HG03135 (cell line): ENCODE measurements at regions not wholly inside any gene's neighbourhood (a gene's known extent, or its start where the extent isn't known, plus 50 kb on each side); places are given as distances from the start of the nearest gene placed in this dataset.

Experiments used
- ATAC-seq: cut with Tn5 transposase; IDR thresholded peaks from one replicate; pipeline ENCODE4 v1.9.1; 2021; ENCODE audit warnings: mild to moderate bottlenecking, moderate library complexity; ENCODE audit not compliant: unreplicated experiment

DNA sequence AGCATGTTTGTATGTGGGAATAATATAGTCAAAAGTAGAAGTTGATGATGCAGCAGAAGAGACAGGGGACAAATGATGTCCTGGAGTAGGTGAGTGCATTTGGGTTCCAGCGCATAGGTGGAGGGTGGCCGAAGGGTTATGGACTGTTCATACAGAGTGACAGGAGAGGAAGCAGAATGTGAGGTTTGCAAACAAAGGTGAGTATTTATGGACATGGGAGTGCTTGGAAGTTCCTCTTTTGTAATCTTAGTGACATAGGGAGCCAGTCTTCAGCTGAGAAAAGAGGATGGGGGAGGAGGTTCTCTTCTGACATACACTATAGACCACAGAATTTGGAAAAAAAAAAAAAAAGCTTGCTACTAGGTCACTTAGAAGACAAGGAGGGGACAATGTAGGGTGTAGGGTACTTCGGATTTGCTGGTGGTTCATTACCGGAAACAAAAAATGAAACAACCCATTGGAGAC is 331.6 kb downstream of the DLEU7 start:
- peak; percentile 60 for ATAC-seq

DNA sequence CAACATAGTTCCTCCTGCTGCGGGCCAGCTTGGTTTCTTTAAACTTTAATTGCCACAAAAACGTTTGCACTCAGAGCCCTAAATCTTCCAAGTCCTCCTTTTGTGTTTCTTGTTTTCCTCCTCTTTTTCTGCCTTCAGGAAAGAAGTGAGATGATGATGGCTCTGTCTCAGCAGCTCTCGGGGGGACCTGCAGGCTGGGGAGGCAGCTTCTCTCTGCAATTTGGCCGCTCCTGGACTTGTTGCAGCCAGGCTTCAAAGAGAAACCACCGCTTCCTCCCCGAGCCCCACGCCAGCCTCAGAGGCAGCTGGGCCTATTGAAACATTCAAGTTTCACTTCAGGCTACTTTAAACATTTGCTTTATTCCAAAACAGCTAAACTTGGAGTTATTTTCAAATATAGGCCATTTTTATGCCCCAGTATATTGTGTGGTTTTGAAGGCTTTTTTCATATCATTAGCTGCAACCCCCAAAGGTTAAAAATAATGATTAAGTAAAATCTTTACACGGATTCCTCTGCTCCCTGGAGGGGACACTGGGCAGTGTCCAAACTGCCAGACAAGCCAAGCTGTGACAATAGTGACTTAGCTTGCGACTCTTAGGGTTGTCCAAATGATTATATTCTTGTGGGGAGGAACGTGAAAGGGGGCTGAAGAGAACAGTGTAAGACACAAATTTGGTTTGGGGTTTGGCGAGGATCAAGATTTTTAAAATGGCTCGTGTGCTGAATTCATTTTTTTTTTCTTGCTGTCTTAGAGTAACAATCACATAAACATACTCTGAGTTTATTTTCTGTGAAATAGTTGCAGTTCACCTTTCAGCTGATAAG is 330.8 kb downstream of the DLEU7 start:
- ATAC-seq, result peak; percentile 92

DNA sequence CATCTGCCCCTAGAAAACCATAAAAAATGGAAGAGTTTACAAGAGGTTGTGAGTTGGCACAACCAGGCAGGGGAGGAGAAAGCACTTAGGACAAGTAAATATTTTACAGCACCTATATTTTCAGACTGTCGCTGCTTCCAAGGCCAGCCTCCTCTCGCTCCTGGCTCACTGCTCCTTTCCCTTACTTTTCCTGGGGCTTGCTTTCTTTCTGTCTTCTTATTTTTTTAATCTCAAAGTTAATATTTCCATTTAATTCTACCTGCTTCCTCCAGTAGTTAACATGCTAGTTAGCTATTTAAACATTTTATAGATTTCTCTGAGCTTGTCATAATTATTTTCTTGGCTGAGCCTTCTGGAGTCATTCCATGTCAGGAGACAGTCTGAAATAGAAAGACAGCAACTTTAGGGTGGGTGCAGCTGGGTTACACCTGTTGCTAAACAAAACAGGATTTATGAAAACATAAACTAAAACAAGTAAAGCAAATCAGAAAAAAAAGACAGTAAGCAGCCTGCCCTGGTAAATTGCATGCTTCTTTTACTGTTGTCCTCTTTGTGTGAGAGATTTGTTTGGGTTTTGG is 330.1 kb downstream of the DLEU7 start:
- no peak for ATAC-seq

GRCh38 chr13:50514249-50514648 is 329.2 kb downstream of the DLEU7 start:
- no peak for ATAC-seq

DNA sequence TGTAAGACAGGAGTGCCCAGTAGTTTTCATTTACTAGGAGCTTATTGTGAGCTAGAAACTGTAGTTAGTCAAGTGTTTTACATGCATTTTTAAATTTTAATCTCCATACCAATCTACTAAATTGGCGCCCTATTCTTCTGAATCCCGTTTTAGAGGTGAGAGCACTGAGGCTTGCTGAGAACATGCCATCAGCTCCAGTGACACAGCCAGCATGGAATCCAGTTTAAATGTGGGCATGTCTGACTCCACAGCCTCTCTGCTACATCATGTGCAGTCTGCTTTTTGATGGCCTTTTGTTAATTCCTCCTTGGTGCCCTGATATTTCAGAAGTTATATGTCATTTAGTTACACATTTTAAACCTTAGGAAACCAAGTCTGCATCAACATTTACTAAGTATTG is 325.4 kb downstream of the DLEU7 start:
- ATAC-seq, result no peak

- no peak for ATAC-seq
These were observed 324.7 kb downstream of the DLEU7 start for GRCh38 chr13:50518781-50519201.

DNA sequence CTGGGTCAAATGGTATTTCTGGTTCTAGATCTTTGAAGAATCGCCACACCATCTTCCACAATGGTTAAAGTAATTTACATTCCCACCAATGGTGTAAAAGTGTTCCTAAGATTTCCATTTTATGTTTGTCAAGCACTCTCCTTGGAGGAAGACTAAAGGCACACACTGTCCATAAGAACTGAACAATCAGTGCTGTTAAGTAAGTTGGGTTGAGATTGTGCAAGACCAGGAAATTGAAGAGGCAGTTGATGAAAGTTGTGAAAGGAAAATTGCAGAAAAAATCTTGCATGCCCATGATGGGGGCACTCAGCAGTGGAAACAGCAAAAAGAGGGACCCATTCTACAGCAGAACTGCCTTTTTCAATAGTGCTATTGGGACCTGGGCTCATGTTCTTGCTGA is 323.6 kb downstream of the DLEU7 start:
- no peak for ATAC-seq

GRCh38 chr13:50521006-50521830 is 322.3 kb downstream of the DLEU7 start:
- ATAC-seq, result no peak

DNA sequence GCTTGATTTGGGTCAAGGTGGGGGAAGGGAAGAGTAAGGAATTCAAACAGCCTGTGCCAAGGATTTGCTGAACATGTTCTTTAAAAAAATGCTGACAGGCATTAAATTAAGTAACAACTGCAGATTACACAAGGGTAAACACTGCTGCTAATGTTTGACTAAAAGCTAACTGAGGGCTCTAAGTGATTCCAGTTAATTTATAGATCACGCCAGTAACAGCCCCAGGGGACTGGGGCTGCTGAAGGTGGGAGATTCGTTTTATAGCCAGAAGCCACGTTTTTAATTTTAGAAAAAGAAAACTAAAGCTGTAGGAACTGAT is 321.7 kb downstream of the DLEU7 start:
- ATAC-seq, result no peak

DNA sequence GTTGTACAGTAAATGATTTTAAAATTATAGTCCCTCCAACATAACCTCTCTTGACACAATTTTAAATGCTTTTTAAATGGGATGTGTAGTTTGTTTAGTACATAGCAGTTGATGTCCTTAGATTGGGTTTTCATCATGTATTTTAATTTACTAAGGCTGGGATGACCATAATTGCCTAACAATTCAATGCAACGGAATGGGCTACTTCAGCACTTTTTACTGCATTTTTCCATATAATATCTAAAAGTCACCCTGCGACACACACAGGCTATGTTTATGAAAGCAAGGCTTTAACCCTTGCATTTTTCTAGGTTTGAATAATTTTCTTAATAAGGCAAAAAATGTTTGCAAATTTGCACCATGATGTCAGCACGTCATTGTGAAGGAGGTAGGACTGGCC is 321.0 kb downstream of the DLEU7 start:
- no peak for ATAC-seq

- ATAC-seq, result no peak
These were observed 320.2 kb downstream of the DLEU7 start for GRCh38 chr13:50523307-50523706.

- ATAC-seq, result no peak
These were observed 318.9 kb downstream of the DLEU7 start for GRCh38 chr13:50524560-50524959.

DNA sequence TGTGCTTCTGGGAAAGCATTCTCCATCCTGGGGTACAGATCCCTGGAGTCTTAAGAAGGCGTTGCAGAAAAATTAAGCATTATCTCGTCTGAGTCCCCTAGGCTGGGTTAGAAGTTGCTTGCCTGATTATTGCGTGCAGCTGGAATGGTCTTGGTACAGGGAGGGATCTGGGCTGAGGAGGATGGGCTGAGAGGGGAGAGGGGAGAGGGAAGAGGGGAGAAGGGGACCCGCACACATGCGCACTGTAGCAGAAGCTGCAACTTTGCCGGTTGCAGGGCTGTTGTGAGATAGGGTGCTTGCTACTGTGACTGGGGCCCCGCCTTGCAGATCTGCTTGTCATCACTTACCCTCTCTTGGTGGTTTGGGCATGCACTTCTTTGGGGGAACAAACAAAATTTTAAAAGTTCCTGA is 316.8 kb downstream of the DLEU7 start:
- no peak for ATAC-seq

DNA sequence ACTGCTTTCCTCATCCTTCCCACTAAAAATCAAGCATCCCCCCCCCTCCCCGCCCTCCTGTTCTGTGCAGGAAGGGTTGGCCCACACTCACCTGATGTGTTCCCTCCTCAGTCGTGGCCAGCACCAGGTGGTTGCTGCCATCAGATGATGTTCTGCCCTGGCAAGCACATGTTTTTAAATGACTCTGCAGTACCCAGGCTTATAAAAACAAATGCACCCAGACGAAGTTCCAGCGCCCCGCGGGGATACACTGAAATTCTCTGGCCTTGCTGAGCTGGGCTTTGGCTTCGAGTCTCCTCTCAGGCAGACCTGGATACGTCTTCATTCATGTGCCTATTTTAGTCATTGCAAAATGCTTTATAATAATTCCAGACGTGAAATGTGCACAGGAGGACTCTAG is 316.3 kb downstream of the DLEU7 start:
- ATAC-seq, result no peak

- no peak for ATAC-seq
These were observed 315.6 kb downstream of the DLEU7 start for GRCh38 chr13:50527612-50528509.

GRCh38 chr13:50529154-50529882 is 314.2 kb downstream of the DLEU7 start:
- ATAC-seq, result no peak

DNA sequence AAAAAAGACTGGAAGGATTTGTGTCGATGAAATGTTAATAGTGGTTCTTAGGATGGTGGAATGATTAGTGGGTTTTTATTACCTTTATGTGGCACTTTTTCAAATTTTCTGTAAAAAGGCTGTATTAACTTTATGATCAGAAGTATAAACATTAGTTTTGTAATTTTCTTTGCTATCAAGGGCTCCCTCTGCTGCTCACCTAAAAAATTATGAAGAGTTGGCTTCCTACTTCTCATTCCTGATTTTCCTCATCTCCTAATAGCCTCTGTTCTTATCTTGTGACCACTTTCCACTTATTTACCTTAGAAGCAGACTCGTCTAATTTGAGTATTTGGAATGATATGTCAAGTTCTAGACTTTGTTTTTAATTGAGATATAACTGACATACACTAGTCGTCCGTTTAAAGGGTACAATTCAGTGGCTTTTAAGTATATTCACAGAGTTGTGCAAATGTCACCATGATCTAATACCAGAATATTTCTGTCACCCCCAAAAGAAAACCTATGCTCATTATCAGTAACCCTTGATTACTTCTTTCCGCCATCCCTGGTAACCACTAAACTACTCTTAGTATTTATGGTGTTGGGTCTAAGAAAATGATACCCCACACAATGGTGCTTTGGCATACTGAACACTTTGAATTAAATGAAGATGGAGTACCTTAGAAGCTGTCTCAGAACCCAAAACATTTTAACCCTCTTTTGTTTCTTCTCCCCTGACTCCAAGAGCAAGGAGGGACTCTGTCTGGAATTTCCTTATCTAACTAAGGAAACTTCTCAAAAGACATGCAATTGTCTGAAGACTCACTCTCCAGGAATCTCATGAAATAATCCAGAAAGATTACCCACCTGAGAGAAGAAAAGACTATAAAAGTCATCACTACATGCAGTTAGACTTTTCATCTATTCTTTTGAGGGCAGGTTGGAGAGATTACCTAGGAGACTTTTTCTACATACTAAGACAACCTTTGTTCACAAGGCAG is 311.3 kb downstream of the DLEU7 start:
- ATAC-seq, result no peak

GRCh38 chr13:50535050-50535449 is 308.4 kb downstream of the DLEU7 start:
- ATAC-seq, result no peak

DNA sequence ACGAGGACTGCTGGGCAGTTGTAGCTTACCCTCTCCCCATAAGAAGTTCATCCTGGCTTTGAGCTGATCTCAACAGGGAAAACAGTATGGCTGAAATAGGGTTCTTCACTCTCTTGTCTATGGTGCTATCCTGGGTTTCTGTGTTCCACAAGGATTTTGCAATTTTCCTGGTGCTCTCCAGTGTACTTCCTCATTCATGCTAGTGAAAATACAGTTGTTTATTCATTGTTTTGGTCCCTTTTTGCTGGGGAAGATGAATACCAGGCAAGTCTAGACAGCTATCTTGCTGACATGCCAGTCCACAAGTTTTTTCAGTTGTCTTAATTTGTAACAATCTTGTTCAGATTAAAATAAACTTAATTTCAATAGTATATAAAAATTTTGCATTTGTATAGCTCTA is 306.5 kb downstream of the DLEU7 start:
- no peak for ATAC-seq
